ENCODE measurements at regions not wholly inside any gene's neighbourhood (a gene's known extent, or its start where the extent isn't known, plus 50 kb on each side); places are given as distances from the start of the nearest gene placed in this dataset.

GRCh38 chr13:89468081-89468480 lies 1796.9 kb downstream of the SLITRK5 start:
- Histone ChIP-seq H4K20me1 (ENCODE audit: low read depth, low read length) (no peaks in the 10 kb centered on the region), H3K36me3 (ENCODE audit: low read length) (no peaks in the 10 kb centered on the region), H3K79me2 (ENCODE audit: insufficient read depth, low read length) (no peaks in the 10 kb centered on the region)

GRCh38 chr13:89470901-89471300 lies 1799.7 kb downstream of the SLITRK5 start:
- Histone ChIP-seq H3F3A (ENCODE audit: insufficient read depth) (no peaks in the 10 kb centered on the region), H3K9me2 (replicated peaks; ENCODE audit: insufficient read depth, low read length) (no peaks in the 10 kb centered on the region), H3K9ac (ENCODE audit: low read length) (no peak overlapping the region), H3K79me2 (ENCODE audit: insufficient read depth, low read length) (no peaks in the 10 kb centered on the region), H3K36me3 (ENCODE audit: low read length) (no peaks in the 10 kb centered on the region), H3K27ac (ENCODE audit: low read depth, low read length) (no peak overlapping the region), H3K4me3 (ENCODE audit: insufficient read depth, low read length, poor library complexity, severe bottlenecking) (no peak overlapping the region), H4K20me1 (ENCODE audit: low read depth, low read length) (no peaks in the 10 kb centered on the region), H3K27me3 (ENCODE audit: low read length) (no peaks in the 10 kb centered on the region), H3K9me3 (ENCODE audit: insufficient read depth, low read length) (no peaks in the 10 kb centered on the region), H2AFZ (ENCODE audit: low read depth, low read length, severe bottlenecking) (no peak overlapping the region), H3K4me2 (ENCODE audit: low read depth, low read length, poor library complexity, severe bottlenecking) (no peak overlapping the region)
- TF ChIP-seq CTCF (IDR thresholded peaks at IDR 0.05; ENCODE audit: insufficient read depth, low read length, poor library complexity, severe bottlenecking) (no peak), EZH2phosphoT487 (conservative IDR thresholded peaks at IDR 0.05; ENCODE audit: low read length) (no peak)

More at GRCh38 chr13:89468081-89468480, 1796.9 kb downstream of the SLITRK5 start:
- H2AFZ ChIP-seq (ENCODE audit: low read depth, low read length, severe bottlenecking) = no peak overlapping the region
- no peaks in the 10 kb centered on the region for H3F3A ChIP-seq (ENCODE audit: insufficient read depth)
- no peaks in the 10 kb centered on the region for H3K9me3 ChIP-seq (ENCODE audit: insufficient read depth, low read length)
- no peak overlapping the region for H3K9ac ChIP-seq (ENCODE audit: low read length)
- no peak overlapping the region for H3K27ac ChIP-seq (ENCODE audit: low read depth, low read length)
- no peak overlapping the region for H3K4me3 ChIP-seq (ENCODE audit: insufficient read depth, low read length, poor library complexity, severe bottlenecking)
- no peaks in the 10 kb centered on the region for H3K9me2 ChIP-seq (replicated peaks; ENCODE audit: insufficient read depth, low read length)
- TF ChIP-seq EZH2phosphoT487 (conservative IDR thresholded peaks at IDR 0.05; ENCODE audit: low read length) = no peak
- TF ChIP-seq CTCF (IDR thresholded peaks at IDR 0.05; ENCODE audit: insufficient read depth, low read length, poor library complexity, severe bottlenecking) = no peak
- no peaks in the 10 kb centered on the region for H3K27me3 ChIP-seq (ENCODE audit: low read length)
- H3K4me2 ChIP-seq (ENCODE audit: low read depth, low read length, poor library complexity, severe bottlenecking) = no peak overlapping the region

GRCh38 chr13:89474432-89474831 lies 1803.3 kb downstream of the SLITRK5 start:
- H3K79me2 ChIP-seq (ENCODE audit: insufficient read depth, low read length) = no peaks in the 10 kb centered on the region
- TF ChIP-seq CTCF (IDR thresholded peaks at IDR 0.05; ENCODE audit: insufficient read depth, low read length, poor library complexity, severe bottlenecking) (no peak), EZH2phosphoT487 (conservative IDR thresholded peaks at IDR 0.05; ENCODE audit: low read length) (no peak)
- H2AFZ ChIP-seq (ENCODE audit: low read depth, low read length, severe bottlenecking) = no peak overlapping the region

More at GRCh38 chr13:89474432-89474831, 1803.3 kb downstream of the SLITRK5 start:
- no peak overlapping the region for H3K27ac ChIP-seq (ENCODE audit: low read depth, low read length)
- H3K9me2 ChIP-seq (replicated peaks; ENCODE audit: insufficient read depth, low read length) = no peaks in the 10 kb centered on the region
- no peaks in the 10 kb centered on the region for H3K9me3 ChIP-seq (ENCODE audit: insufficient read depth, low read length)
- no peak overlapping the region for H3K4me3 ChIP-seq (ENCODE audit: insufficient read depth, low read length, poor library complexity, severe bottlenecking)
- no peak overlapping the region for H3K9ac ChIP-seq (ENCODE audit: low read length)
- H3F3A ChIP-seq (ENCODE audit: insufficient read depth) = no peaks in the 10 kb centered on the region
- no peaks in the 10 kb centered on the region for H3K36me3 ChIP-seq (ENCODE audit: low read length)
- no peaks in the 10 kb centered on the region for H3K27me3 ChIP-seq (ENCODE audit: low read length)
- H4K20me1 ChIP-seq (ENCODE audit: low read depth, low read length) = no peaks in the 10 kb centered on the region
- H3K4me2 ChIP-seq (ENCODE audit: low read depth, low read length, poor library complexity, severe bottlenecking) = no peak overlapping the region
